IMR-90 (cell line): ENCODE measurements at regions not wholly inside any gene's neighbourhood (a gene's known extent, or its start where the extent isn't known, plus 50 kb on each side); places are given as distances from the start of the nearest gene placed in this dataset.

Experiments used
- ATAC-seq: fragments of 200-7000 bp; cut with Tn5 transposase; 2 replicates; pipeline ENCODE4 v1.9.1; 2020; ENCODE audit warnings: low read depth, mild to moderate bottlenecking, moderate library complexity
- BruUV-seq: library from RNA; stranded (reverse); fragments of 400-500 nt; replicated peaks from 2 replicates; lab custom pipeline; 2021; lab: Mats Ljungman, UMichigan
- CTCF ChIA-PET: fragments of 300-600 bp; formaldehyde crosslinking; extraction: SDS; loops from one replicate; lab custom pipeline; 2021; ENCODE audit warnings: antibody characterized with exemption; lab: Yijun Ruan, JAX
- POLR2A ChIA-PET: fragments of 300-600 bp; sonication (Branson Sonifier 250); formaldehyde crosslinking; loops from one replicate; lab custom pipeline; 2022; ENCODE audit warnings: antibody characterized with exemption; ENCODE audit not compliant: unreplicated experiment; lab: Charles Lee
- DNase-seq: peaks from one replicate; pipeline ENCODE4 v3.0.0; 2013
- H2AFZ ChIP-seq: replicated peaks from 2 replicates; pipeline ENCODE3; 2013; ENCODE audit warnings: low read length, mild to moderate bottlenecking; ENCODE audit not compliant: poor library complexity
- H2AK5ac ChIP-seq: 2 replicates; pipeline ENCODE4 v1.6.1; 2013; ENCODE audit warnings: low read depth, low read length, inconsistent platforms
- H2AK9ac ChIP-seq: replicated peaks from 2 replicates; pipeline ENCODE3; 2013; ENCODE audit warnings: mild to moderate bottlenecking, low read depth, low read length, moderate library complexity; ENCODE audit not compliant: poor library complexity
- H2BK120ac ChIP-seq: 2 replicates; pipeline ENCODE4 v1.6.1; 2013; ENCODE audit warnings: low read depth, low read length, inconsistent platforms
- H2BK15ac ChIP-seq: 3 replicates; pipeline ENCODE4 v1.6.1; 2013; ENCODE audit warnings: low read depth, low read length, inconsistent platforms
- H2BK20ac ChIP-seq: 2 replicates; pipeline ENCODE4 v1.6.1; 2013; ENCODE audit warnings: low read depth, mild to moderate bottlenecking, inconsistent platforms, low read length, moderate library complexity
- H2BK5ac ChIP-seq: 2 replicates; pipeline ENCODE4 v1.6.1; 2013; ENCODE audit warnings: mild to moderate bottlenecking, low read depth, low read length, inconsistent platforms; ENCODE audit not compliant: poor library complexity, severe bottlenecking
- H3K14ac ChIP-seq: replicated peaks from 2 replicates; pipeline ENCODE4 v1.6.1; 2013; ENCODE audit warnings: low read depth, low read length, inconsistent platforms
- H3K18ac ChIP-seq: 2 replicates; pipeline ENCODE4 v1.6.1; 2013; ENCODE audit warnings: low read depth, low read length, control low read depth
- H3K23ac ChIP-seq: 2 replicates; pipeline ENCODE4 v1.6.1; 2013; ENCODE audit warnings: low read depth, low read length, inconsistent platforms
- H3K27ac ChIP-seq: 2 replicates; pipeline ENCODE4 v1.5.1; 2013; ENCODE audit warnings: mild to moderate bottlenecking, control low read depth, low read length; ENCODE audit not compliant: insufficient read depth
- H3K27me3 ChIP-seq: 2 replicates; pipeline ENCODE4 v1.6.1; 2013; ENCODE audit warnings: low read length; ENCODE audit not compliant: control insufficient read depth, insufficient read depth
- H3K36me3 ChIP-seq: 2 replicates; pipeline ENCODE4 v1.6.1; 2013; ENCODE audit warnings: low read length, mixed read lengths; ENCODE audit not compliant: control insufficient read depth, insufficient read depth
- H3K4ac ChIP-seq: 2 replicates; pipeline ENCODE4 v1.6.1; 2013; ENCODE audit warnings: low read depth, low read length, inconsistent platforms
- H3K4me1 ChIP-seq: 2 replicates; pipeline ENCODE4 v1.6.1; 2013; ENCODE audit warnings: low read length, mixed read lengths; ENCODE audit not compliant: control insufficient read depth, insufficient read depth
- H3K4me2 ChIP-seq: 2 replicates; pipeline ENCODE4 v1.6.1; 2013; ENCODE audit warnings: low read depth, mild to moderate bottlenecking, control low read depth, low read length, moderate library complexity
- H3K4me3 ChIP-seq: 2 replicates; pipeline ENCODE4 v1.5.1; 2013; ENCODE audit warnings: low read depth, mild to moderate bottlenecking, control low read depth, low read length, moderate library complexity; ENCODE audit not compliant: insufficient read depth
- H3K56ac ChIP-seq: 2 replicates; pipeline ENCODE4 v1.6.1; 2013; ENCODE audit warnings: low read length, inconsistent platforms; ENCODE audit not compliant: insufficient read depth; ENCODE audit errors: extremely low read depth
- H3K79me1 ChIP-seq, 2 experiments: 2 replicates each; pipeline ENCODE4 v1.6.1; 2013; ENCODE audit warnings: low read length in 2 of 2, inconsistent platforms in 1 of 2, low read depth in 1 of 2
- H3K9ac ChIP-seq: 2 replicates; pipeline ENCODE4 v1.6.1; 2013; ENCODE audit warnings: low read depth, low read length, control low read depth
- H3K9me1 ChIP-seq: 2 replicates; pipeline ENCODE4 v1.6.1; 2013; ENCODE audit warnings: low read length, inconsistent platforms; ENCODE audit not compliant: insufficient read depth
- H3K9me3 ChIP-seq: 2 replicates; pipeline ENCODE4 v1.6.1; 2013; ENCODE audit warnings: low read length; ENCODE audit not compliant: control insufficient read depth, insufficient read depth
- H4K20me1 ChIP-seq: 2 replicates; pipeline ENCODE4 v1.6.1; 2013; ENCODE audit warnings: low read length, inconsistent platforms; ENCODE audit not compliant: insufficient read depth
- H4K5ac ChIP-seq: 2 replicates; pipeline ENCODE4 v1.6.1; 2013; ENCODE audit warnings: mild to moderate bottlenecking, low read depth, low read length, control low read depth
- H4K8ac ChIP-seq, 2 experiments: 2 replicates each; pipeline ENCODE4 v1.6.1; 2013; ENCODE audit warnings: low read depth in 2 of 2, low read length in 2 of 2, control low read depth in 1 of 2, inconsistent platforms in 1 of 2
- H4K91ac ChIP-seq: 2 replicates; pipeline ENCODE4 v1.6.1; 2013; ENCODE audit warnings: low read depth, low read length, inconsistent platforms; ENCODE audit not compliant: insufficient read depth
- BHLHE40 ChIP-seq: fragments of 150-350 bp; IDR thresholded peaks from 2 replicates; pipeline ENCODE4 v1.6.1; 2016; ENCODE audit warnings: mild to moderate bottlenecking, low read depth, low read length
- ELK1 ChIP-seq: fragments of 150-350 bp; IDR thresholded peaks from 2 replicates; pipeline ENCODE4 v1.6.1; 2016; ENCODE audit warnings: low read depth, mild to moderate bottlenecking, low read length, moderate library complexity, borderline replicate concordance
- MAZ ChIP-seq: IDR thresholded peaks from 2 replicates; pipeline ENCODE4 v1.6.1; 2012; ENCODE audit warnings: low read depth, mild to moderate bottlenecking, low read length, improper control_type of control experiment, moderate library complexity, borderline replicate concordance
- MXI1 ChIP-seq: IDR thresholded peaks from 2 replicates; pipeline ENCODE4 v1.6.1; 2012; ENCODE audit warnings: low read depth, mild to moderate bottlenecking, low read length, moderate library complexity, borderline replicate concordance
- POLR2A ChIP-seq: IDR thresholded peaks from 2 replicates; pipeline ENCODE4 v1.6.1; 2012; ENCODE audit warnings: mild to moderate bottlenecking, low read depth, low read length
- RAD21 ChIP-seq: IDR thresholded peaks from 2 replicates; pipeline ENCODE4 v1.6.1; 2012; ENCODE audit warnings: low read length, improper control_type of control experiment
- RCOR1 ChIP-seq: IDR thresholded peaks from 2 replicates; pipeline ENCODE4 v1.6.1; 2012; ENCODE audit warnings: mild to moderate bottlenecking, low read length, improper control_type of control experiment; ENCODE audit not compliant: insufficient replicate concordance
- RFX5 ChIP-seq: IDR thresholded peaks from 2 replicates; pipeline ENCODE4 v1.8.0; 2012; ENCODE audit warnings: low read depth, mild to moderate bottlenecking, low read length, moderate library complexity
- SMC3 ChIP-seq: fragments of 150-350 bp; IDR thresholded peaks from 2 replicates; pipeline ENCODE4 v1.6.1; 2016; ENCODE audit warnings: low read depth, mild to moderate bottlenecking, antibody characterized with exemption, low read length, moderate library complexity
- WGBS, 2 experiments: methylation state at CpG; one replicate each; pipeline versions ENCODE4 v1.1.5 to v1.1.7; 2013; ENCODE audit warnings: missing lambda C conversion rate in 2 of 2; ENCODE audit not compliant: insufficient read length in 1 of 2; ENCODE audit errors: extremely low coverage in 2 of 2; 5-methylcytosine and 5-hydroxymethylcytosine counted together
- dilution Hi-C: fragments of 300-500 bp; cut with HindIII; formaldehyde crosslinking; loops from one replicate; pipeline ENCODE4 v1.14.3; 2018; ENCODE audit warnings: low sequenced_read_pairs; ENCODE audit not compliant: unreplicated experiment
- in situ Hi-C: fragments of 300-500 bp; cut with MboI; formaldehyde crosslinking; loops from 3 replicates; pipeline ENCODE4 v1.14.3; 2019; ENCODE audit warnings: low sequenced_read_pairs, inconsistent platforms, mixed read lengths
- intact Hi-C: fragments of 100-400 bp; cut with micrococcal nuclease; formaldehyde crosslinking; loops from 2 replicates; pipeline ENCODE4 v1.10.0; 2022
- TF ChIP-seq, protein P1 (sequence below): fragments of 150-350 bp; IDR thresholded peaks from 2 replicates; pipeline ENCODE4 v1.6.1; 2017; ENCODE audit warnings: mild to moderate bottlenecking, antibody characterized with exemption, low read length, low read depth

- ChIA-PET POLR2A (no interaction called here), CTCF (interaction anchor here (0.6 kb wide), 1 partner anchor 248 kb away, joined by 7 read pairs; no protein-coding TSS in a partner anchor)
- Histone ChIP-seq H3K27me3 (no peaks in the 10 kb centered on the region; the same call in 1 of the 2 replicates), H4K20me1 (no peaks in the 10 kb centered on the region), H3K9me3 (no peaks in the 10 kb centered on the region), H4K91ac (no peak overlapping the region), H2AK5ac (no peak overlapping the region), H2AFZ (no peak overlapping the region), H2AK9ac (no peak overlapping the region), H2BK15ac (no peak overlapping the region), H2BK5ac (no peak overlapping the region), H3K56ac (0 out of 2 replicates have a peak overlapping the region, but pooled peaks have one; percentile 28), H3K36me3 (no peaks in the 10 kb centered on the region), H2BK20ac (no peak overlapping the region), H3K4me2 (no peak overlapping the region), H4K8ac (no peak overlapping the region), H3K4ac (no peak overlapping the region), H3K14ac (no peak overlapping the region), H3K9ac (no peak overlapping the region), H3K79me1 (no peaks in the 10 kb centered on the region), H3K18ac (no peak overlapping the region), H3K4me1 (no peaks in the 10 kb centered on the region), H3K27ac (no peak overlapping the region), H4K5ac (no peak overlapping the region), H2BK120ac (no peak overlapping the region), H3K23ac (no peak overlapping the region), H3K9me1 (no peaks in the 10 kb centered on the region), H3K4me3 (no peak overlapping the region)
- TF ChIP-seq SMC3 = no peak
- no peak for TF ChIP-seq MAZ
- no peak for TF ChIP-seq ELK1
- TF ChIP-seq POLR2A = no peak
- TF ChIP-seq RAD21 = no peak
- TF ChIP-seq MXI1 = no peak
- no peak for TF ChIP-seq RFX5
- TF ChIP-seq, protein P1, sequence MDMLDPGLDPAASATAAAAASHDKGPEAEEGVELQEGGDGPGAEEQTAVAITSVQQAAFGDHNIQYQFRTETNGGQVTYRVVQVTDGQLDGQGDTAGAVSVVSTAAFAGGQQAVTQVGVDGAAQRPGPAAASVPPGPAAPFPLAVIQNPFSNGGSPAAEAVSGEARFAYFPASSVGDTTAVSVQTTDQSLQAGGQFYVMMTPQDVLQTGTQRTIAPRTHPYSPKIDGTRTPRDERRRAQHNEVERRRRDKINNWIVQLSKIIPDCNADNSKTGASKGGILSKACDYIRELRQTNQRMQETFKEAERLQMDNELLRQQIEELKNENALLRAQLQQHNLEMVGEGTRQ = no peak
- TF ChIP-seq RCOR1 = no peak
- TF ChIP-seq BHLHE40 = no peak
- no peak for DNase-seq
- intact Hi-C loops (no loop called here), dilution Hi-C loops (no loop called here), in situ Hi-C loops (no loop called here)
- no peak for ATAC-seq
- no TSS peak for BruUV-seq
- WGBS, 2 experiments = 76% methylated on average over 4 of the region's 9 CpGs; no CpG with 5 or more reads in 1 of the 2 experiments
These were observed 84.2 kb upstream of the CNKSR3 start for GRCh38 chr6:154594496-154595198.
